ENCODE measurements at regions not wholly inside any gene's neighbourhood (a gene's known extent, or its start where the extent isn't known, plus 50 kb on each side); places are given as distances from the start of the nearest gene placed in this dataset.

DNA sequence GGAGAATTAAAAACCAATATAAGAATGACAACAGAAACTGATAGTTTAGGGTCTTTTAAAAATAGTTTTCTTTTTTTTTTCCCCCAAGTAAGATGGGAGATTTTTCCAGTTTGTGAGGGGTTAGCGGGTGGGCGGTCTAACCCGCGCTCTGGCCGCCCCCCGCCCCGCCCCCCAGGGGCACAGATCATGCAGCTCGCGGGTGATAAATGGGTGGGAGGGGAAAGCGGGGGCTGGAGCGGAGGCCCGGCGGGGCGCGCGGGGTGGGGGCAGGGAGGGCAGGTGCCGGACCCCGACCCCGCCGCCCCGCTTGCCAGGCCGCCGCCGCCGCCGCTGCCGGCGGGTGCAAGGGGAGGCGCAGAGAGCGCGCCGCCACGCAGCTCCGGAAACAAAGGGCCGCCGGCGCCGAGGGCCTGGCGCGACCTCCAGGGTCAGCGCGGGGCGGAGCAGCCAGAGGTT lies 60.1 kb upstream of the GSE1 start:
- no peak for DNase-seq

DNA sequence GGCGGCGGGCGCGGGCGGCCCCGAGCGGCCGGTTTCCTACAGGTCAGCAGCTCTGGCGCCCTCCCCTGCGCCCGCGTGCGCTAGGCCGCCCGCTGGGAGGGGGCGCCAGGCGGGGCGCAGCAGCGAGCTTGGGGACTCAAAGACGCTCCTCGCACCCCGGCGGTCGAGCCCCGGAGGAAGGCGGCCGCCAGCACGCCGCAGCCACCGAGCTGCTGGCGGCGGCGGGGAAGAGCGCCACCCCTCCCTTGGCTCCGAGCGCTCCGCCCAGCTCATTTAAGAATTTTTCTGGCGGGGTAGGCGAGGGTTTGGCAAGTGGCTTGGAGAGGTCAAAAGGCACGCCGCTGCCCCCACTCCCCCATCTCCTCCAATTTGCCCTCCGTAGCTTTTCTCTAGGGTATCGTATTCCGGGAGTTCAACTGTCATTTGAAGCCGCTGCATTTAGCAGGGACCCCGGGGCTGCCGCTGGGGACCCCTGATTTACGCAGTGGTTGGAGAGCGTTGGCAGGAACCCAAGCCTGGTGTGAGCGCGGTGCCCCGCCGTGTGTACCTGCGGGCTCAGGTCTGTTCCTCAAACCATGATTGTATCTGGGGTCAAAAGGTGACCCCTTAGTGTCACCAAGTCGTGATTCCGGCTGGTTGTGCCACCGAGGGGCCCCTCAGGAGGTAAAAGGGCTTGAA lies 59.5 kb upstream of the GSE1 start:
- peak; percentile 62 for DNase-seq

DNA sequence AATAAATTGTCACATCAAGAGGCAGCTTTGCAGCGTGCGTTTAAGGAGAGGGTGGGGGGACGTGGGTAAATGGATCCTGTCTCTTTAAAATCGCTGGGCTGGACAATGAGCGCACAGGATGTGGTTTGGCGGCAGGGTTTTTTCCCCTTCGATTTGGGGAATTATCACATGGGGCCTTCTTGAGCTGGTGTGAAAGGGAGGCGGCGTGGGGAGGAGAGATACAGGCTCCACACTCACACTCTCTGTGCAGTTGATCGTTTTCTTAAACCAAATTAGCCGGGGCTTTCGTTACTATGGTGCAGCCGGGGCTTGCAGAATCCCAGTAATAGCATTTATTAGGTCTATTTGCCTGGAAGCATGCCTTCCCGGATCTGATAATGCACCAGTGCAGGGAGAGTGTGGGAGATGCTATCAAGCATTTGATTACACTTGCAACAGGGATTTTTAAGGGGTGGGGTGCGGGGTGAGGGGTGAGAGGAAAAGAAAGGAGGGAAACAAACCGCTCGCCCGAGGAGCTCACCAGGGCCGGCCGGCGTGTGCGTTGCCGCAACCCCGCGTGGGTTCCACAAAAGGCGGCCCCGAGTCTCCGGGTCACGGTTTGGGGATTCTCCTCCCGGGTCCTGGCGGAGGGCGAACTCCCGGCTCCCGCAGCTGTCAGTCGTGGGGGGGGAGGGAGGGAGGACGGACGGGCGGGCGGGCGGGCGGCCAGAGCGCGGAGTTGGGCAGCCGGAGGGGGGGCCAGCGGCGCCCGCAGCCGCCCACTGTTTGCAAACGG lies 58.8 kb upstream of the GSE1 start:
- peak; percentile 88 for DNase-seq

GRCh38 chr16:85554889-85555718 lies 58.0 kb upstream of the GSE1 start:
- peak; percentile 76 for DNase-seq

GRCh38 chr16:85555719-85556455 lies 57.2 kb upstream of the GSE1 start:
- peak; percentile 46 for DNase-seq

DNA sequence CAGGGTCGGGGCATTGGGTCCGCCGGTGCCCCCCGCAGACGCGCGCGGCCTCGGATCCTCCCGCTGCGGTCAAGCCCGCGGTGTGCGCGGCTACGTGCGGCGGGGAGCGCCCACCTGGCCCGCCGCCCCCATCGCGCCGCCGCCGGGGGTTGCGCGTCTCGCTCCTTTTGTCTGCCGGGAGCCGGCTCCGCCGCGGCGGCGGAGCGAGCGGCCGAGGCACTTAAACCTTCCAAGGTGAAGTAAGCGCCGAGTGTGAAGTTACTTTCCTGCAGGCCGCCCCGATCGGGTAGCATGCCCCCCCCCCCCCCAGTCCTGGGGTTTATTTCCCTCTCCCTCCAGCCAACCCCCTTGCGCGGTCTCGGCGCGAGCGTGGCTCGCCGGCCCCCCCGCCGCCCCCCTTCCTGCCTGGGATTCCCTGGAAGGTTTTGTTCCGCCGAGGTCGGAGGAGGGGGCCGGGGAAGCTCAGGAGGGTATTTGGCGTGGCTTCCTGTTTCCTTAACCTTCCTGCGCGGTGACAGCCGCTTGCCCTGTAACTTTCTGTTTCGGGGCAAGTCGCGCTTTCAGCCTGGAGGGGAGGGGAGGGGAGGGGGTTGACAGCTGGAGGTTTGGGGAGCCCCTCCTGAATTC lies 56.6 kb upstream of the GSE1 start:
- DNase-seq = peak; percentile 70

DNA sequence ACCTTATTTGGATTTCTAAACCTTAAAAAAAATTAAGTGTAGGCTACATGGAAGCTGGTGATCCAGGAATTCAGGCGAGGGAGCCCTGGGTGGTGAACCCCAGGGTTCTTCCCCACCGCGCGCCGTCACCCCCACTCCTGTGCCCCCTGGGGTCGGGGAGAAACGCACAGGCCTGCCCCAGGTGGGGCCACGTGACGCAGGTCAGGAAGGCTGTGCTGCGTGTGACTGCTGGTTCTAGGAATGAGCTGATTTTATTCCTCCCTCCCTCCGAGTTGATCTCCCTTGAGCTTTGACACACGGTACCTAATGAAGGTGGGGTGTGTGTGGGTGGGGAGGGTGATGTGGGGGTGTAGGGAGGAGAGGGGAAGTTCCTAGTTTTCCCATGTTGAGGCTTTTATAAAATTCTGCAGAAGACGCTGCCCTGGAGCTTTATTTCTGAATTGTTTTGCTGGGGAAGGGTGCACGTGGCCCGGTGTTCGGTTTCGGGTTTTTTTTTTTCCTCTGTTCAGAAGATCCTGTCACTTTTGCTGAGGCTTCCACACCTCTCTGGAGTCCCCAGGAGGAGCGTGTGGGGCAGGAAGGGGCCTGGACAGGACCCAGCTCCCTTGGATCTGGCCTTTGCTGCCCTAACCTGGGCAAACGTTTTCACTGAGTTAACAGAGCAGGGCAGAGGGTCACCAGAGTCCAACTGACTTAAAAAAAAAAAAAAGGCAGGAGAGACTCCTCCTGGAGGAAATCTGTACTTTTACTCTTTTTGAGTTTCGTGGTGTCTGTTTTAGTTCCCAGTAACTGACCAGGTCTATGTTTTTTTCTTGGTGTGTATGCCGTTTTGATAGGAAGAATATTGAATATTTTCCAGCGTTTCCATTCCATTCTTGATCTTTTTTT lies 55.8 kb upstream of the GSE1 start:
- DNase-seq = no peak

DNA sequence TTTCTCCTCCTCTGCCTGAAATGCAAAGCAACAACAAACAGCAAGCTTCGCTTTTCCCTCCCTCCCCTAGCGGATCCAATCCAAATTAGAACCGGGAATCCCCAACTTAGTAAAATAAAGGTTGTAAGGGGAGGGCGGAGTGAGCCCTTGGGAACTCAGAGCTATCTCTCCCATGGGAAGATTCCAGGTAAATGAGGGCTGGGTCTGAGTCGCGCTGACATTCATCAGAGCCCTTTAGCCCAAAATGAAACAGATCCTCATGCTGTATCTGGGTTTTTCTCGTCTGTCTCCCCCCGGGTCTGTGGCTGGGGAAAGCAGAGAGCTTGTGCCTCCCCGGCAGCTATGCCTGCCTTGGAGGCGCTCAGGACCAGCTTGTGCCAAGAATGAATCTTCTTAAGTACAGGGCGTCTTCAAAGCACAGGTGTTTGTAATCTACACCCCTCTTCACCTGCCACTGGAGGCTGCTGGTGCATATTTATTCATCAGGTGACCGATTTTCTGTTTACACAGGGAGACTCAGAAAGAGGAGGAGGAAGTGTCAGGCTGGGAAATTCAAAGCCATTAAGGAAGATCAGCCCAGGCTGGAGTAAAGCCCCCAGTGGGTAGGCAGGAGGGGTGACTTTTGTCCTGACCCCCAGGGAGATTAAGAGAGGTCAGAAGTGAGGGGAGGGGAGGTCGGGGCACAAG lies 55.0 kb upstream of the GSE1 start:
- peak; percentile 43 for DNase-seq

GRCh38 chr16:85560932-85561247 lies 52.2 kb upstream of the GSE1 start:
- no peak for DNase-seq

DNA sequence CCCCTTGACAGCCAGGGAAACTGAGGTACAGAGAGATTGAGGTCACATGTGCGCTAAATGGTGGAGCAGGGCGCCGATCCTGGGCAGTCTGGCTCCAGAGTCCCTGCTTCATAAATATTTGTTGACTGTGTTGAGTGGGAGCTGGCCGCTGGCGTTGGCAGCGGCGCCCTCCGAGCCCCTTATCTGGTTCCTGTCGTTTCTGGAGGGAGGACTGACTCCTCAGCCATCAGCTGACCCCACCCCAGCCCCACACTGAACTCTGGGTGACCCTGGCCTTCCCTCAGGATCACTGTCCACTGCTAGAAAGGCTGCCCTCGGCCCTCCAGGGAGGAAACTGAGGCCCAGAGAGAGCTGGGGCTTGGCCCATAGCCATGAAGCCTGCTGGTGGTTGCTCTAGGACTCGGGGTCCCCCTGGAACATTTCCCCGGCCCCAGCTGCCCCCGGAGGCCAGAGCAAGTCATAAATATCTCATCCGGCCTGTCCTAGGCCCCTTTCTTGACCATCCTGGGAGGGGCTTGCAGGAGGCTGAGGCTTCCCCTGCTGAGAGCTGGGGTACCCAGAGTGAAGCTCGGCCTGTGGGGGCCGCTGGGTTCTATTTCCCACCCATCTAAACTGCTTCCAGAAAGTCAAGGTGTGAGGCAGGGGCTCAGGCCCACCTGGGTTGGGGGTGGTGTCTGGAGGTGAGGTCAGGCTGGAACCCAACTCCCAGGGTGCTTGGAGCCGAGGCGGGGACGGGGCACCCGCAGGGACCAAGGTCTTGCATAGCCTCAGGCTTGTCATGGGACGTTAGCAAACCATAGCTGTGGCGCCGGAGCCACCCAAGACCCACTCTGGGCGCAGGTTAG lies 51.7 kb upstream of the GSE1 start:
- DNase-seq = no peak

GRCh38 chr16:85562093-85562786 lies 50.9 kb upstream of the GSE1 start:
- DNase-seq = no peak

GRCh38 chr16:85563034-85563433 lies 50.1 kb upstream of the GSE1 start:
- no peak for DNase-seq

Data from CD4-positive, alpha-beta T cell treated with Interleukin-10 for 1 hour (primary cell).